ENCODE measurements at regions not wholly inside any gene's neighbourhood (a gene's known extent, or its start where the extent isn't known, plus 50 kb on each side); places are given as distances from the start of the nearest gene placed in this dataset.

DNA sequence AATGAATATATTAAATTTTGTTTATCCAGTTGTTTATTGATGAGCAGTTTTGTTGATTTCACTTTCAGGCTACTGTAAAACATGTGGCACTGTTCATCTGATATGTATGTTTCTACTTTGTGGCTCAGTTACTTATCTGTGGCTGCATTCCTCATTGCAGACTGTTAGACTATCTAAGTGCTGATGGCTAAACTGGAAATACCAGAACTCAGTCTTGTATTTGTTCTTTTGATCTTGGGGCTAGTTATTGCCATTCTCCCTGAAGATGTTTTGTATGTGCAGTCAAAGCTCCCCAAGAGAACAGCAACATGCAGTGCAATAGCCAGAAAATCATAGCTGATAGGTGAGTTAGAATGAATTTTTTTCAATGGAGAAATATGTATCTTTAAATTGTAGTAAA lies 162.2 kb downstream of the GADD45G start:
- DNase-seq (ENCODE audit: low read depth), result no peak

DNA sequence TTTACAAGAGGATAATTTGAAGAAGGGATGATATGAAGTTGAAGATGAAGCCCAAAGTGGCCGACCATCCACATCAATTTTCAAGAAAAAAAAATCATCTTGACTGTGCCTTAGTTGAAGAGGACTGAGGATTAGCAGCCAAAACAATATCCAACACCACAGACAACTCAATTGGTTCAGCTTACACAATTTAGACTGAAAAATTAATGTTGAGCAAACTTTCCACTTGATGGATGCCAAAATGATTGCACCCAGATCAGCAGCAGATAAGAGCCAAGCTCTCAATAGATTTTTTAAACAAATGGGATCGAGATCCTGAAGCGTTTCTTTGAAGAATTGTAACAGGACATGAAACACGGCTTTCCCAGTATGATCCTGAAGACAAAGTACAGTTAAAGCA lies 163.2 kb downstream of the GADD45G start:
- no peak for DNase-seq (ENCODE audit: low read depth)

DNA sequence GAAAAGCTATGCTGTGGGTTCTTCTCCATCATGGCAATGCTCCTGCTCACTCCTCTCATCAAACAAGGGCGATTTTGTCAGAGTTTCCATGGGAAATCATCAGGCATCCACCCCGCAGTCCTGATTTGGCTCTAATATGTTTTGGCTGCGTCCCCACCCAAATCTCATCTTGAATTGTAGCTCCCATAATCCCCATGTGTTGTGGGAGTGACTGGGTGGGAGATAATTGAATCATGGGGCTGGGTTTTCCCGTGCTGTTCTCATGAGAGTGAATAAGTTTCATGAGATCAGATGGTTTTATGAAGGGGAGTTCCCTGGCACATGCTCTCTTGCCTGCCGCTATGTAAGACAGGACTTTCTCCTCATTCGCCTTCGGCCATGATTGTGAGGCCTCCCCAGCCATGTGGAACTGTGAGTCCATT lies 163.8 kb downstream of the GADD45G start:
- DNase-seq (ENCODE audit: low read depth), result no peak

DNA sequence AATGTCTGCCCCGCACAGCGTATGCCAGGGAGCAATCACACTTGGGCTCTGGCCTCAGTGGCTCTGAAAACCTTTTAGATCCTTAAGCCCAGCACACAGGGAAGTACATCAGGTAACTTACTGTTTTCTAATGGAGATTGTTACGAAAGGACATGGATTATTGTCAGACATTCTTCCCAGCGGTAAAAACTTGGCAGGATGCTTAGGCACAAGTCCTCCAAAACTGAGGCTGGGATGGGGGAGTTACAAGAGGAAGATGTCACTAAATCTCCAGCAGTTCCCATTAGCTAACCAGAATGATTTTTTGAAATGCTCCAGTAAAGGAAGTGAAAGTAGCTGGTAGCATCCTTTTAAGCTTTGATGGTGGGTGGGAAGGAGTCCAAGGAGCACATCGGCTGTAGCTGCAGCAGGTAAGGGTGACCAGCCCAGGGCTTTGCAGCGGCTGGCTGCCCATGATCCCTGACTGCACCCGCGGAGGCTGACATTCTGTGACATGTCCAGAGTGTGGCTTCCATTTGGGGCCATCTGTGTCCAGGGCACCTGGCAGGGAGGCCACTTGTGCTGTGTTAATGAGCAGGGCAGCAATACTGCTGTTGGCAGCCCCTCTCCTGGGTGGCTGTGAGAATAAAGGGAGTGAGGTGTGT lies 165.8 kb downstream of the GADD45G start:
- DNase-seq (ENCODE audit: low read depth), result no peak

DNA sequence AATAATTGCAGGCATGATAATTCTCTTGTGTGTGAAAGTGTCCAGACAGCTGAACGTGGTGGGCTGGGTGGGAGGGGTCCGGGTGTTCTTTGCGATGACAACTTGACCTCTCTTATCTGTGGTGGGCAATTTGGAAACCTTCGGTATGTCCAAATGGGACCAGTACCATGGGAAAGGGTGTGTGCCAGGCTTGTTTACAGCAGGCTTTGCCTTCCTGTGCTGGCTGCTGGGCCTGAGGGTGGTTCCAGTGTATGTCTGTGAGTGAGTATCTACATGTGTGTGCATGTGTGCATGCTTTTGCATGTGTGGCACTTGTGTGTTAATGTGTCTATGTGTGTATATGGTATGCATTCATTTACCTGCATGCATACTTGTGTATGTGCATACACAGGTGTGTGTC lies 166.4 kb downstream of the GADD45G start:
- DNase-seq (ENCODE audit: low read depth), result no peak

DNA sequence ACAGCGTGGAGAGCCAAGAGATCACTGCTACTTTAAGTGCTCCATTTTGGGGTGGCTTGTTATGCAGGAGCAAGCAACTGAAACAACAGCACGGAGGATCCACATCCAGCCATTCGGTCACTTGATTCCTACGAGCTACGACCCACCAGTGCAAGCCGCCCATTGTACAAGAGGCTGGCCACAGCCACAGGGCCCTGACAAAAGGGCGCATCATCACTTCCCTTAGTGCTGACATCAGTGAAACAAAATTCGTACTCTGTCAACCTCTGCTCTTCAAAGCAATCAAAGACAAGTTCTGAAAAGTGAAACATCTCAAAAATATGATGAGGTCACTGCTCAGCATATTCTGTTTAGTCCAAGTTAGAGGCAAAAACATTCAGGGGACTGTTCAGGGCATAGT lies 168.4 kb downstream of the GADD45G start:
- DNase-seq (ENCODE audit: low read depth), result no peak

DNA sequence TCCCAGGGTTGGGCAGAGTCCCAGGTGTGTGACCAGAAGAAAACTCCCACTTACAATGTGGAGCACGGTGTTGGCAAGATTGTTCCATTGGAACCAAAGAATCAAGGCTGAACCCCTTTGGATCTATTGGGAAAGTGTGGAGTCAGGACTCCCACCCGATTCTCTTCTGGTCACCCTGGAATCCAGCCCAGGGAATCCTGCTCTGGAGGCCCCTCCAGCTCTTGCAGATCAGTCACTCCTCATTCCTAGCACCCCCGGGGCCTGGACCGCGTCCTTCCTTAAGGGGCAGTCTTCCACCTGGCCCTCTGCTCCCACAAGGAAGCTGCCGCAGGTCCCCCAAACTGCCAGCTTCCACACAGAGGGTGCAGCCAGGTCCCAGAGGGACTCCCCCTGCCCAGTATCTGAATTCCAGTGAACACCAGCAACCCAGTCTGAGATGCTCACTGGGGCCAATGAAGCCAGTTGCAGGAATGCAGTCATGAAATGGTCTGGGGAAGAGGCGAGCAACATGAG lies 170.1 kb downstream of the GADD45G start:
- no peak for DNase-seq (ENCODE audit: low read depth)

DNA sequence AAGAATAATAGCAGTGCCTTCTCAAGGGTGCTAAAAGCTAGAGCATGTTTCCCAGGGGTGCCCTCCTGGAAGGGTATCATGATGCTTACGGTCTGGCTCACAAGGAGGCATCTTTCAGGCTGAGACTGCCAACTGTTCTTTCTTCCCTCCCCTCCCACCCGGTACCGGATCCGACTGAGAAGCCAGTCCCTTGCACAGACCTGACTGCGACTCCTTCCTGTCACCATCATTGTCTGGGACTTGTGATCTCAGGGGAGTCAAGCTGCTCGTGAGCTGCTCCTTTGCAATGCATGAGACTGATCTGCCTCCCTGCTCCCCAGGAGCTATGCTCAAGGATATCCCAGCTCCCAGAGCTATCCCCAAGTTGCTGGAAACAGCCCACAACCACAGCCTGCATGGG lies 170.8 kb downstream of the GADD45G start:
- DNase-seq (ENCODE audit: low read depth), result no peak

DNA sequence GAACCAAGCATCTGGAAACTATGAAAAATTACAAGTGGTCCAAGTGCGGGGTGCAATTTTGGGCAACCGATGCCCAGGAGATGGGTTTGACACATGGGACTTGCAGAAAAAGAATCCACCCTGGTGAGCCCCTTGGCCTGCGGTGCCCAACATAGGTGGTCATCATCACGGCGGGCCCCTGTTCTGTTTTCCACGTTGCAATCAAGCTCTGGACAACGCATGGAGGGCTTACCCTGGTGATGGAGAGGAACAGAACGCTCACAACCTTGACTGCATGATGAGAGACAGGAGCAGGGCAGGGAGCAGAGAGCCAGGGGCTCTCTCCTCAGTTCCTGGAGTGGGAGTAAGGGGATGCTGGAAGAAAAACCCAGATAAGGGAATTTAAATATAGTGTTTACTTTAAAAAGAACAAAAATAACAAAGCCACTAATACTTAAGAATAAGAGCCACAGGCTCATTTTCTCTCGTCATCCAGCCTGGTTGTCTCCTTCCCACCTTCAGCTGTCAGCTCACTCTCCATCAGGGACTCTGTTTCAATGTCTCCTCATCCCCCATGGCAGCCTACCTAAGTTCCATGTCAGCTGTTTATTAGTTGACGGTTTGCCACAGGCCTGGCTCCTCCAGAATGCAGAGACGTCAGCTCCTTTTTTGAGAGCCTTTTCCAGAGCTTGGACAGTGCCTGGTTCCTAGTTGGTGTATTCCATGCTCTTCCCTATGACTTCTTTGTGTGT lies 172.1 kb downstream of the GADD45G start:
- no peak for DNase-seq (ENCODE audit: low read depth)

DNA sequence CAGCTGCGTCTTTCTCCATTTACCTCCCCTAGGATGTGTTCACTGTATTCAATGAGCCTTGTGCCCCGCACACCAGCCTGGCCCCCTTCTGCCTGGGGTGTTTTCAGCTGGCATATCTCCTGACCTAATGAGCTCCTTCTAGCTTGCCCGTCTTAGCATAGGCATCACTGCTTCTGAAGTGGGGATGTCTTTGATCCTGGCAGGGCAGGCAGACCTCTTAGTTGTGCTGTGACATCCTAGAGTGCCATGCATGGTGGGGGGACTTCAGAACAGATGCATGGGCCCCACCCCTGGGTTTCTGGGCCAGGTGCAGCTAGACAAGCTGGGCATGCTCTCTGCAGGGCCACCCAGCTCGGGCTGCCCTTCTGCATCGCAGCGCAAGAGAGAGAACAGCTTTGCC lies 172.7 kb downstream of the GADD45G start:
- no peak for DNase-seq (ENCODE audit: low read depth)

DNA sequence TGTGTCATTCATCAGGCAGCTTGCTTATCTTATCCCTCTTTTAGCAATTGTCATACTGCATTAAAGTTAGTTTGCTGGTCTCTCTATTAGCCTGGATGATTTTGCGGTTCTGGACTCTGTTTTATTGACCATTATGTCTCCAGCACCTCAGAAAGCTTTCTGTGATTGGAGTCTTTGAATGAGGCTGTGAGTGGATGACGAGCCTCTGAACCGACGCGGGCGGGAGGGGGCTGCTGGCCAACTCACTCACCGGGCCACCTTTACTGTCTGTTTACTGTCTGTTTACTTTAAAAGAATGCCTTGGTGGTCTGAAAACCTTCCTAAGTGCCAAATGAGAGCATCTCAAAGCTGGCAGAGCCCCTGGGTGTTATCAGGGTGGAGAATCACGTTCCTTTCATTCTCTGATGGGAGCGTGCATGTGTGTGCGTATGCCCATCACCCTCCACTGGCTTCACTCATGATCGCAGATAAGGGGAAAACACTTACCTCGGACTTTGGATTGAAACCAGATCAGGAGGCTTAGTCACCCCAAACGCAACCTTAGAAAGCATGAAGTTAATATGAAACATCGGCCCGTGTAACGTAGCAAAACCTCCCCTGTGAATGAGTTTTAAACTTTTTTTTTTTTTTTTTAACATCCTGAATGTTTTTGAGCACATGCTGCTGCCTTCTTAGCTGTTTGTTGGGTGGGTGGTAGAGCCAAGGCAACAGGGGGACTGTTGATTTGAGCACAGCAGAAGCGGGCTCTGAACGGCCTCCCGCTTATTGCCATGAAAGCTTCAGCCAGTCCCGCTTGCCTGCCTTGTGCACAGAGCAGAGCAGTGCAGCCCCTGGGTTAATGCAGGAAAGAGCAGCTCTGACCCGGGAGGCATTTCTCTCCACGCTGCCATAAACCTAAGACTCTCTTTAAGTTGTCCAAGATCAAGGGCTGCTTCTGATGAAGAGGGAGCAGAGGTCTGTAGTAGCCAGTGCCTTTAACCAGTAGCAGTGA lies 173.6 kb downstream of the GADD45G start:
- DNase-seq (ENCODE audit: low read depth), result no peak

DNA sequence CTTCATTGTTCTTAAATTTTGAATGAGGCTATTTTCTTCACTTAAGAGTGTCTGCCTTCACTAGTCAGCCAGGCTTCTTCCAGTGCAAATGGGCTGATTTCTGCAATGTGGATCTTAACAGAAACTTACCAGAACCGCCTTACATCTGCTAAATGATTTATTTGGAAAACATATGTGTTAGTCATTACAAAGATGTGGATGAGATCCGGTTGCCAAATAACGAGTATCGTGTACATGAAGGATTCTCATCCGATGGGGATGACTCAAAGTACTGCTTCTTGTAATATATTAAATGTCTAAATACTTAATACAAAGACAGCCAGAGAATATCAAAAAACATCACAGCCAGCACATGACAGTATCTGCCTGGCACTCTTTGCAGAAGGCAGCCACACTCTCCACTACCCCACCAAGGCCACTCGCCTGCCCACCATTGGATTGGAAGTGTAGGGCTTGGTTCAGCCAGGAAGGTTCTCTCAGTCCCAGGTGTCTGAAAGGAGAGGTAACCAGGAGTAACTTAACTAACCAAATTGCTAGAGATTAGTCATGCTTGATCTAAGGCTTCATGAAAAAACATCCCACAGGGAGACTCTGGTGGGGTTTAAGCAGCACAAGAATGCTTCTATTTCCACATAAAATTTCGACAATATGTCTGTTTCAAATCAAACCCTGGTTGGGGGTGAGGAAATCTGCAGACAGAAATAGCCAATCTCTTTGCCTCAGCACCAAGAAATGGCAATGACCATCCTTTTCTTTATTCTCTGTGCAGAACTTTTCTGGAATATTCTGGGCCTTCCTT lies 174.8 kb downstream of the GADD45G start:
- DNase-seq (ENCODE audit: low read depth), result no peak

DNA sequence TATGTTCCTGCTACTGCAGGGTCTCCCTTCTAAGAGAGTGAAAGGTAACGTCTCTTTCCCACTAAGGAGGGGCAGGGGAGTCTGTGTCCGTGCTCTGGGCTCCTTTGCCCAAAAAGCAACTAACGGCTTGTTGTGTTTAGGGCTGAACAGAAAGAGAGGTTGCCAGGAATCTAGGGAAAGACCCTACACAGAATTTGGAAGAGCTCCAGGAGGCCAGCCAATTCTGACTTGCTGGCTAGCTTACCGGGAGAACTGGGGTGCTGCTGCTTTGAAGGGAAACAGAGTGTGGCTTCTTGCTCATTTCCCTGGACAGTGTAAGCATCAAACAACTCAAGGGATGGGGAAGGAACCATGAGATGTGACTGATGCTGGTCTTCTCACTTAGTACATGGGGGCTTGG lies 176.1 kb downstream of the GADD45G start:
- DNase-seq (ENCODE audit: low read depth), result no peak

DNA sequence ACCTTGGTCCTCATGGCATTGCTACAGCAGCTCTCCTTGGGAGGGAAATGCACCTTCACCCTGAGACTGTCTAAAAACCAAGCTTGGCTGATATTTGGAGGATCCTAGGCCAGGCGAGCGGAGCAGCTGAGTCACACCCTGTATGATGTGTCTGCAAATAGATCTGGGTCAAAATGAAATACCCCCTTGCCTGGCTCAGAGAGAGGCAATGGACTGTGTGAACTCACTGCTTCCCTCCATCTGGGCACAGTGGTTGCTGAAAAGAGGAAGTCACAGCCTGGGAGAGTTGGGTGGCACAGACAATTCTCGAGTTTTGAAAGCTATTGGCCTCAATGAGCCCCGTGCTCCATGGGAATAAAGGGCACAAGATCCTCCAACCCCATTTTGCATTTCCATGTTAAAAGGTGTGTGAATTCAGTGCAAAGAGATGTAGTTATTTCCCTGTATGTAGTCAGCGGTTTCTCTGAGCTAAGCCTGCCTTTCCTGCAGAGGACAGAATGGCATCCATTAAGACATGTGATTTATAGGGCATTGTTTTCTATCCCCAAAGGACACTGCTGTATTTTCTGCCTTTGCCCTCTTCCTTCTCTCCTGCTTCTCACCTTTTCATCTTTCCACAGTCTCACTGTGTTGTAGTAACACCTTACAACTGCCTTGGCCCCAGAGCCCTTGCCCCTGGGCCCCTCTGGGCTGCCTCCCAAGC lies 177.2 kb downstream of the GADD45G start:
- no peak for DNase-seq (ENCODE audit: low read depth)

DNA sequence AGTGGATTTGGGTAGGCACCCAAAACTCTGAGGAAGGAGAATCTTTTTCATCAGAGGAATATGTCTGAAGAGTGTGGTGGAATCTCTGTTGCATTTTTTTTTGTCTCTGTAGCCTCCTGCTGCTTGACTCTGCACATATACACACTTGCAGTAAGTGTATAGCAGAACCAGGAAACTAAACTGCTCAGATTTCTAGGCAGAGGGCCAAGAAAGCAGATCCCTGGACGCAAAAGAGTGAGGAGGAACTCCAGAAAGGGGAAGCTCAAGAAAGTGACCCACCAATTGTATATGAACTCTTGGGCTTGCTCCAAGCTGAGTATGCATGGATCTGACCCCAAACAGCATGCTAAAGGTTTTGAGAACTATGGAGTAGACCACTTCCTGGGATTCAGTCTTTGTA lies 181.8 kb downstream of the GADD45G start:
- DNase-seq (ENCODE audit: low read depth), result no peak

DNA sequence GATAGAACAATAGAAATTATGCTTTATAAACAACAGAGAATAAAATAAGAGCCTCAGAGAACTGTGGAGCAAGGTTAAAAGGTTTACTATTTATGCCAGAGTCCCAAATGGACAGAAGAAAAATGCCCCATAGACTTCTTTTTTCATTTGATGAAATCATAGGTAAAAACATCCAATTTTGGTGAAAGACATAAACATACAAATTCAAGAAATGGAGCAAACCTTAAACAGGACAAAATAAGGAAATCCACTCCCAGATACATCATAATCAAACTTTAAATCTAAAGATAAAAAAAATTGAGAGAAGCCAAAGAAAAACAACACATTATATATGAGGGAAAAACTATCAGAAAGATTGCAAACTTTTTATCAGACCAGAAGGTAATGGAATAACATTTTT lies 182.8 kb downstream of the GADD45G start:
- no peak for DNase-seq (ENCODE audit: low read depth)

DNA sequence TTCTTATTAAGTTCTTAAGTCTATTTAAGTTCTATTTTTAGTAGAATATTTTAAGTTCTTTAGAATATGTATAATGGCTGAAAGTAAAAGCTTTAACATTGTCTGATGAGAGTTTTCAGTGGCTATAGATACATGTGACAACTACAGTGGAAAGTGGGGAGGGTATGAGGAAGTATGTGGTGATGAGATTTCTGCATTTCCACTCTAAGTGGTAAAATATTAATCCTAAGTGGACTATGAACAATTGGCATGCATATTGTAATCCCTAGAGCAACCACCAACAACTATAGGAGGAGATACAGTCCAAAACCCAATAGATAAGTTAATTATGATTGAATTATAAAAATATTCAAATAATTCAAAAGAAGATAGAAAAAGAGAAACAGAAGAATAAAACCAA lies 183.6 kb downstream of the GADD45G start:
- DNase-seq (ENCODE audit: low read depth), result no peak

DNA sequence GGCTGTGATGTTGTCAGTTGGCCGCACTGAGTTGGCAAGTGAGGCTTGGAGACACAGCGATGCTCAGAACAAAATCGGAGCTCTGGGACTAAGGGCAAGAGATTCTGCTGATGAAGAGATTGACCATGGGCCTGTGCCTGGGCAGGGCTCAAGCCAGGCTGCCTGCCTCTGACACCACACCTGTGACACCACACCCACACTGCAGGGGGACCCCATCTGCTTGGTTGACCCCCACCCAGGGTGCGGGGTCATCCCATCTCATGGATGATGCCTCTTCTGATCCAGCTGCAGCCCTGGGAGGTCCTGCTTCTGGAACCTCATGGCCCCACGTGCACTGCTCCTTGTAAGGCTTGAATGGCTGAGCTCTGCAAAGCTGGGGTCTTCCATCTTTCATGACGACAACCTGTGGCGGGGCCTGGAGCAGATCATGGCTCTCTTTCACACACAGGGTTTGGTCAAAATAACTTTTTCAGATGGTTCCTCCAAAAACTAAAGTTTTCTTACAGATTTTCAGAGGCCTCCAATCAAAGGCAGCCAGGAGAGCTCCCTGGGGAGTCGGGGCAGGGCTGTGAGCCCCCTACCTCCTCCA lies 185.2 kb downstream of the GADD45G start:
- no peak for DNase-seq (ENCODE audit: low read depth)

DNA sequence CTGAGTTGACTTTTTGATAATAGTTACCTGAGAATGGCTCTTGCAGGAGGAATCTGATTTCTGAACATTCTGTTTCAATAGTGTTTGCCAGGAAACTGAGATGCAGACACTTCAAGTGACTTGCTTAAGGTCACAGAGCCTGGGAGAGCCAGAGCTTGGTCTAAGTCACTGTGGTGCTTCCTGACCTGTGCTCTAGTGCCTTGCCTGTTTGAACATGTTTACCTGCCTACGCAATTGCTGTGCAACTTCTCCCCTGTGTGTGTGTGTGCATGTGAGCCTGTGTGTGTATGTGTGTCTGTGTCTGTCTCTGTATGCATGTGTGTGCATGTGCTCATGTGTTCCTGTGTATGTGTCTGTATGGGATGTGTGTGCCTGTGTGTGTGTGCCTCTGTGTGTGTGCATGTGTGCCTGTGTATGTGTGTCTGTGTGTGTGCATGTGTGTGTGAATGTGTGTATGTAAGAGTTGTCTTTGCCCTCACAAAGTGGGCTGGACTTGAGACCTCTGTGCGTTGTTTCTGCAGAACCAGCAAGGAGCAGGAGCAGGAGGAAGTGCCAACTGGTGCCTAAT lies 185.8 kb downstream of the GADD45G start:
- no peak for DNase-seq (ENCODE audit: low read depth)

DNA sequence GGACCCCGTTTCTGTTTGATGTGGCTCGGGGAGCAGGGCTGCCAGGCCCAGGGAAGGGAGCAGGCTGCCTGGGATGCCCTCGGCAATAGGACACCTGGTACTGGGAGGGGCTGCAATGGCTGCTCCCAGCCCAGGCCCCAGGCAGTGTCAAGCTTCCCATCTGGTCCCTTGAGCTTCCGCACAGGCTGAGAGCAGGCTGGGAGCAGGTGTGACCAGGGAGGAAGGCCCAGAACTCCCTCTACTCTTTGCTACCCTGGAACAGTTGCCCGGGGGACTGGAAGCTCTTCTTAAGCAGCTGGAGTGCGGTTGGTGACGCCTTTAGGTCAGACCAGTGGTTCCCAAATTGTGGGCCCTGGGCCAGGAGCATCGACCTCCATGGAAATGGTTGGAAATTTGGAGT lies 186.9 kb downstream of the GADD45G start:
- DNase-seq (ENCODE audit: low read depth), result no peak

Data from M059J (cell line).